Type B pancreatic cell (in vitro differentiated cells): ENCODE measurements at regions not wholly inside any gene's neighbourhood (a gene's known extent, or its start where the extent isn't known, plus 50 kb on each side); places are given as distances from the start of the nearest gene placed in this dataset.
"Not testable (repeated sequence)": the region's sequence is repeated elsewhere in the genome, so short reads cannot be mapped to it uniquely, and the experiment has no call there.

ENCODE experiments used
- DNase-seq: peaks from one replicate; pipeline ENCODE4 v3.0.0; 2021; ENCODE audit warnings: mixed read lengths; ENCODE audit not compliant: unreplicated experiment; ENCODE audit errors: extremely low spot score
- H3K27ac Mint-ChIP-seq: 2 replicates; pipeline ENCODE4 v1.8.0; 2021; ENCODE audit warnings: mild to moderate bottlenecking, mixed read lengths
- H3K27me3 Mint-ChIP-seq: 2 replicates; pipeline ENCODE4 v1.8.0; 2021; ENCODE audit warnings: mixed read lengths
- H3K36me3 Mint-ChIP-seq: 2 replicates; pipeline ENCODE4 v1.8.0; 2021; ENCODE audit warnings: mixed read lengths
- H3K4me1 Mint-ChIP-seq: one replicate; pipeline ENCODE4 v1.8.0; 2021; ENCODE audit warnings: mixed read lengths; ENCODE audit not compliant: unreplicated experiment
- H3K4me3 Mint-ChIP-seq: 2 replicates; pipeline ENCODE4 v1.8.0; 2021; ENCODE audit warnings: mild to moderate bottlenecking, mixed read lengths
- H3K9me3 Mint-ChIP-seq: 2 replicates; pipeline ENCODE4 v1.8.0; 2021; ENCODE audit warnings: mixed read lengths
- TF ChIP-seq, protein P1 (sequence below): fragments of 200-600 bp; sonication (generic); conservative IDR thresholded peaks from 2 replicates; pipeline ENCODE4 v1.5.0; 2021; ENCODE audit warnings: antibody characterized with exemption, mild to moderate bottlenecking

- peaks cover 4% of the 10 kb centered on the region for H3K27me3 Mint-ChIP-seq
- H3K36me3 Mint-ChIP-seq = no peaks in the 10 kb centered on the region
- no peak overlapping the region for H3K27ac Mint-ChIP-seq
- H3K4me3 Mint-ChIP-seq = no peak overlapping the region
- H3K9me3 Mint-ChIP-seq = peaks cover 12% of the 10 kb centered on the region
- TF ChIP-seq, protein P1, sequence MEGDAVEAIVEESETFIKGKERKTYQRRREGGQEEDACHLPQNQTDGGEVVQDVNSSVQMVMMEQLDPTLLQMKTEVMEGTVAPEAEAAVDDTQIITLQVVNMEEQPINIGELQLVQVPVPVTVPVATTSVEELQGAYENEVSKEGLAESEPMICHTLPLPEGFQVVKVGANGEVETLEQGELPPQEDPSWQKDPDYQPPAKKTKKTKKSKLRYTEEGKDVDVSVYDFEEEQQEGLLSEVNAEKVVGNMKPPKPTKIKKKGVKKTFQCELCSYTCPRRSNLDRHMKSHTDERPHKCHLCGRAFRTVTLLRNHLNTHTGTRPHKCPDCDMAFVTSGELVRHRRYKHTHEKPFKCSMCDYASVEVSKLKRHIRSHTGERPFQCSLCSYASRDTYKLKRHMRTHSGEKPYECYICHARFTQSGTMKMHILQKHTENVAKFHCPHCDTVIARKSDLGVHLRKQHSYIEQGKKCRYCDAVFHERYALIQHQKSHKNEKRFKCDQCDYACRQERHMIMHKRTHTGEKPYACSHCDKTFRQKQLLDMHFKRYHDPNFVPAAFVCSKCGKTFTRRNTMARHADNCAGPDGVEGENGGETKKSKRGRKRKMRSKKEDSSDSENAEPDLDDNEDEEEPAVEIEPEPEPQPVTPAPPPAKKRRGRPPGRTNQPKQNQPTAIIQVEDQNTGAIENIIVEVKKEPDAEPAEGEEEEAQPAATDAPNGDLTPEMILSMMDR = no peak
- no peak for DNase-seq
- peaks cover 11% of the 10 kb centered on the region for H3K4me1 Mint-ChIP-seq
These were observed 122.8 kb upstream of the EGFLAM start for GRCh38 chr5:38135486-38136039.

- H3K4me1 Mint-ChIP-seq = peaks cover 9% of the 10 kb centered on the region
- H3K9me3 Mint-ChIP-seq = peaks cover 12% of the 10 kb centered on the region
- no peaks in the 10 kb centered on the region for H3K36me3 Mint-ChIP-seq
- no peak overlapping the region for H3K27ac Mint-ChIP-seq
- DNase-seq = no peak
- H3K27me3 Mint-ChIP-seq = peaks cover 3% of the 10 kb centered on the region
- TF ChIP-seq, protein P1 = no peak
- H3K4me3 Mint-ChIP-seq = no peak overlapping the region
These were observed 123.5 kb upstream of the EGFLAM start for GRCh38 chr5:38134810-38135209.

GRCh38 chr5:38134294-38134693 is 124.1 kb upstream of the EGFLAM start:
- H3K27ac Mint-ChIP-seq, H3K4me1 Mint-ChIP-seq, H3K36me3 Mint-ChIP-seq, DNase-seq, H3K27me3 Mint-ChIP-seq, H3K4me3 Mint-ChIP-seq: not testable (repeated sequence)
- H3K9me3 Mint-ChIP-seq = peaks cover 12% of the 10 kb centered on the region

DNA sequence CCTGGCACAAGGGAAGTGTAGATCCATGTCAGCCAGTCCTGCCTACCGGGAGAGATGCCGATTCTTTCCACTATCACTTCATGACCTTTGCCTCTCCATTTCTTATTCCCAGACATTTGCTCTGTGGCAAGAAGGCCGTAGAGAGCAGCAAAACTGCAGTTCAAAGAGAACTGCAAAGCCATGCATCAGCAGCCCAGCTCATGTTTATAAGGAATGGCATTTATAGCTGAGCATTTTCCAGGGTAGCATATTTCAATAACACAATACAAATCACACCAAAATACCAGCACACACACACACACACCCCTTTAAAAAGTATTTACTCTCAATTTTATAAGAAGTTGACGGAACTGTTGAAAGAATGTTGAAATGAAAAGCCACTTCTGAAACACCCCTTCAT is 126.7 kb upstream of the EGFLAM start:
- no peak overlapping the region for H3K27ac Mint-ChIP-seq

DNA sequence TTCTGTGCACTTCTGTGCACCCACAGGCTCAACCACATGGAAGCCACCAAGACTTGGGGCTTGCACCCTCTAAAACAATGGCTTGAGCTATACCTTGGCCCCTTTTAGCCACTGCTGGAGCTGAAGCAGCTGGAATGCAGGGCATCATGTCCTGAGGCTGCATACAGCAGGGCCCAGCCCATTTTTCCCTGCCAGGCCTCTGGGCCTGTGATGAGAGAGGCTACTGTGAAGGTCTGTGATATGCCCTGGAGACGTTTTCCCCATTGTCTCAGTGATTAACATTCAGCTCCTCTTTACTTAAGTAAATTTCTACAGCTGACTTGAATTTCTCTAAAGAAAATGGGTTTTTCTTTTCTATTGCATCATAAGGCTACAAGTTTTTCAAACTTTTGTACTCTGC is 134.0 kb upstream of the EGFLAM start:
- Mint-ChIP-seq H3K36me3 (no peaks in the 10 kb centered on the region), H3K4me1 (no peaks in the 10 kb centered on the region), H3K9me3 (no peaks in the 10 kb centered on the region), H3K4me3 (no peak overlapping the region), H3K27ac (no peak overlapping the region), H3K27me3 (peaks cover 3% of the 10 kb centered on the region)
- TF ChIP-seq, protein P1 = no peak
- DNase-seq = no peak

More for the DNA sequence above, 126.7 kb upstream of the EGFLAM start:
- no peaks in the 10 kb centered on the region for H3K36me3 Mint-ChIP-seq
- peaks cover 5% of the 10 kb centered on the region for H3K9me3 Mint-ChIP-seq
- peaks cover 3% of the 10 kb centered on the region for H3K27me3 Mint-ChIP-seq
- peaks cover 9% of the 10 kb centered on the region for H3K4me1 Mint-ChIP-seq
- no peak for DNase-seq
- TF ChIP-seq, protein P1 = no peak
- H3K4me3 Mint-ChIP-seq = no peak overlapping the region

- H3K27ac Mint-ChIP-seq = no peak overlapping the region
- H3K4me3 Mint-ChIP-seq = no peak overlapping the region
- no peaks in the 10 kb centered on the region for H3K9me3 Mint-ChIP-seq
- H3K36me3 Mint-ChIP-seq = no peaks in the 10 kb centered on the region
- no peaks in the 10 kb centered on the region for H3K27me3 Mint-ChIP-seq
- no peak for DNase-seq
- TF ChIP-seq, protein P1 = no peak
- H3K4me1 Mint-ChIP-seq = no peaks in the 10 kb centered on the region
These were observed 136.9 kb upstream of the EGFLAM start for GRCh38 chr5:38121420-38121819.
